GM19240 (cell line): ENCODE measurements at regions not wholly inside any gene's neighbourhood (a gene's known extent, or its start where the extent isn't known, plus 50 kb on each side); places are given as distances from the start of the nearest gene placed in this dataset.

Source experiments
- DNase-seq: peaks from one replicate; pipeline ENCODE4 v3.0.0; 2011; ENCODE audit warnings: low spot score; ENCODE audit not compliant: insufficient read length

GRCh38 chr4:19791422-19792123, 460.1 kb upstream of the SLIT2 start:
- DNase-seq: no peak

DNA sequence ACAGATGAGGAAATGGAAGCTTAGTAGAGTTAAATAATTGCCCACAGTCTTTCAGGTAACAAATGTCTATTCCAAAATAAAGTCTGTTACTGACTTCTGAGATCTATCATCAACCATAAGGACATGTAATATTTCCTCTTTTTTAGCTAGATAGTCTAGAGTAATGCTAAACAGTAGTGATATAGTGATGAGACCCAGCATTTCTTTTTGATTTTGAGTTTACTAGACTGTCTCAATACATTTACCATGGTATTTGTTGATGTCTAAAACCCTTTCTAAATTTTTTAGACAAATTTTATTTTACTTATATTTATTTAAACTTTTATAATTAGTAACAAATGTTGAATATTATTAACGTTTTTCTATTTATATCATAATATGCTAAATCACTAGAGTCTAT, 465.1 kb upstream of the SLIT2 start:
- DNase-seq: no peak

GRCh38 chr4:19783667-19784223, 468.0 kb upstream of the SLIT2 start:
- no peak for DNase-seq

- DNase-seq: no peak
Measured at GRCh38 chr4:19780871-19781270, 470.8 kb upstream of the SLIT2 start.

DNA sequence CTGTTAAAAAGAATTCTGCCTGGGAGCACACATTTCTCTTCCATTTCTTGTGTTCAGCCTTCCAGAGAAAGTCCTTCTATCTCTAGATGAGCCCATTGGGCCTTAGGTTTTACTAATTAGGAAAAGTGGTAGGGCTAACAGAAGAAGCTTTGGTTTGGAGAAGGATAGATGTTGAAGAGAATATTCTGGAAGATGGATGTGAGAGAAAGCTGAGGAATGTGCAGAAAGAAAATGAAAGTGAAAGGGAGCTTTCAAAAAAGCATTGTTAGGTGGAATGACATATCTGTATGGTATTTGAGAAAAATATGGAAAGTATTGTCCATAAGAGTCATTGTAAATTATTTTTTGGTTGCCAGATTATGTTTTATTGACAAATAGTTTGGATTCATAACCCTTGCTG, 474.8 kb upstream of the SLIT2 start:
- no peak for DNase-seq

DNA sequence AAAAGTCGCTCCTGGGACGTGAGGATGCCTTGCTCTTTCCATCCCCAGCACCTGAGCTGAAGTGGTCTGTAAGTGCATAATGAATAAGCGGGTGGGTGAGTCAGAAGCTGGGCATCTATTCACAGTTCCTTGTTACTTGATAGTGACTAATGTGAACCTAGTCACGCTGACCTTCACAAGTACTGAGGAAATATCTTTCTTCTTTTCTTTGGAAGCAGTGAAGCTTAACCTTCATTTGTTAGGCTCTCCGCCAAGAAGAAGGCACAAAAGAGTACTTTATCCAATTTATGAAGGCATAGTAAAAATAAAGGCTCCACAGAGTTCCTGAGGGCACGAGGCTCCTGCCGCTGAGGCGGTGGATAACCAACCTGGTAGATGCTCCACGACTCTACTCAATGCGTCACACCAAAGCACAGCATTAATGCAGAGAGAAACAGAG, 475.7 kb upstream of the SLIT2 start:
- DNase-seq: no peak

DNA sequence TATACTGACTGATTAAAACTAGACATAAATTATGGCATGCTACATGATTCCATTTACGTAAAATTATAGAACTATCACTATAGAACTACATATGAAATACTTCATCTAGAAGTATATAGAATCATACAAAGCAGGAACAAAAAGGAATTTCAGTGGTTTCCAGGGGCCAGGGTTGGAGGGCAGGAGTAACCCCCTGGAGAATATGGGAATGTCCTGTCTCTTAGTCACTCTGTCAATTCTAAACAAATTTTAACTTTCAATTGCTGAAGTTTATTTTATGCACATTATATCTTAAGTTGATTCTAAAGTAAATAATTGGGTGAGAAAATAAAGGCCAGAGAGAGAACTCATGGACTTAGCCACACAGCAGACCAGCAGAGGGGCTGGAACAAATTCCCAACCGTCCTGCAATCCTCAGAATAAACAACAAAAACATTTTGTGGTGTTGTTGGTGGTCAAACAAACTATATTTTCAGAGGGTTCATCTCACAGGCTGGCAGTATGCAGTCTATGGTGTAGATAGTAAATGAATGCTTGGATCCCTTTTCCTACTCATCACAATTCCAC, 476.9 kb upstream of the SLIT2 start:
- DNase-seq: no peak

DNA sequence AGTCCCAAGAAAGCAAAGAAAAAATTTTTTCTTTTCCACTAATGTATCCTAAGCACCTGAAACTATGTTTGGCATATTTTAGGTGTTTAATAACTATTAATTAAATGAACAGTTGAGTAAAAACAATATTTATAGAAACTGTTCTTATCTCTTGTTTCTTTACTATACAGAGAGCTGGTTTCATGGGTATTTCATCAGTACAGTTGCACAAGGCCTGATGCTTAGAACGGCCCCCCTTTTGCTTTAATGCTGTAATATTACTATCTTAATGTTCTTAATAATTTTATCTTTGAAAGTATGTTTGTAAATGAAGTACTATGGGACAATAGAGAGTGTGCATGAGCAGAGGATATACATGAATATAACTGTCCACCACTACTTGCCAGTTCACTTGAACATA, 479.1 kb upstream of the SLIT2 start:
- no peak for DNase-seq

- no peak for DNase-seq
Measured at GRCh38 chr4:19756661-19757060, 495.0 kb upstream of the SLIT2 start.

DNA sequence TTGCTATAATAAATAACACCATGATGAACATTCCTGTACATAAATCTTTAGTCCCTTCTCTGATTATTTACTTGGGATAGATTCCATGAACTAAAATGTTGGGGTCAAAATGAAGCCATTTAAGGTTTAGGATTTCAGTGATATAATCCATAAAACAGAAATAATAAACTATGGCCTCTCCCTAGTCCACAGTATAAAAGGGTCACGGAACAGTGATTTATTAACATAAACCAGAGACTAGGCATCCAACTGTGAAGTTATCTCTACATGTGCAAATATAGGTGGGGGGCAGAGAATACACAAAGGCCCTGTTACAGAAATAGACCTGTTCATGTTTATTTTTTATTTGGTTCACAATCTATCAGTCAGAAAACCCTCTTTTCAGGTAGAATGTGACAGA, 499.1 kb upstream of the SLIT2 start:
- no peak for DNase-seq

DNA sequence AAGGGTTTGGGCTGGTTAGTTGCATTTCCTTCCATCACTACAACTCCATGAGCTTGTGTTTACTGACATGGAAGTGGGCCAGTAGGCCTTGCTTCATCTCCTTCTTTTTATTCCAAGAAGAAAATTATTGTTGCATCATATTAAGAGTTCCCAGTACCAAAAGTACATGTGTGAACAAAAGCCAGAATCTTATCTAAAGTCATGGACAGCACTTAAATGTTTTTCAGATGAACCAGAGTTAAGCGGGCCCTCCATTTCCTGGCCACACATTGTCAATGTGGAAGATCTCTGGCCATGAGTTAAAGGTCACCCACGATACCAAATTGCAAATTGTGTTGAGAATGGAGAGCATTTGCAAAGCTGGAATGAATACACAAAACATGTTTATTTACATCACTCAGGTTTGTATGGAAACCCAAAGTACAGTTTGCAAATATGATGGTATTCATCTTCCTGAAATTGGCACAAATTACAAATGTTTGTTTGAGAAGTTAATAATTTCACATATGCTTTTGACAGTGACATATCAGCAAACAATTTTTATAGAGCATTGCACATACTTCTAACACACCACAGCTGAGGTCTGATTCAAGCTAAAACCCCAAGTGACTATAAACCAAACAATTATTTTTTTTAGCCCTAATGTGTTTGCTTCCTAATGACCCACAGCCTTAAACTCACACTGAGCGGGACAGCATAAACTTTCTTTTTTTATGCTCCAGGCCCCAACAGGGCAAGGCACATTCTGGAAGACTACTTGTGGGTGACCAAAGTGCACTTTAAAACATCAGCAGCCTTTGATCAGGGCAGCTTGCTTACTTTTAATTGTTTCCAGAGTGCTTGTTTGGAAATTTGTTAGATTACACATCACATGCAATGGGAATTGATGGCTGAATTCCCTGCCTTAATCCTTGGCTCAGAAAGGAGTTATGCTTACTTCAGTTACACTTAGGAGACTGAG, 502.9 kb upstream of the SLIT2 start:
- DNase-seq: no peak

GRCh38 chr4:19746377-19746776, 505.3 kb upstream of the SLIT2 start:
- DNase-seq: no peak

- DNase-seq: no peak
Measured at GRCh38 chr4:19743115-19743638, 508.5 kb upstream of the SLIT2 start.

- DNase-seq: no peak
Measured at GRCh38 chr4:19739101-19739651, 512.5 kb upstream of the SLIT2 start.

DNA sequence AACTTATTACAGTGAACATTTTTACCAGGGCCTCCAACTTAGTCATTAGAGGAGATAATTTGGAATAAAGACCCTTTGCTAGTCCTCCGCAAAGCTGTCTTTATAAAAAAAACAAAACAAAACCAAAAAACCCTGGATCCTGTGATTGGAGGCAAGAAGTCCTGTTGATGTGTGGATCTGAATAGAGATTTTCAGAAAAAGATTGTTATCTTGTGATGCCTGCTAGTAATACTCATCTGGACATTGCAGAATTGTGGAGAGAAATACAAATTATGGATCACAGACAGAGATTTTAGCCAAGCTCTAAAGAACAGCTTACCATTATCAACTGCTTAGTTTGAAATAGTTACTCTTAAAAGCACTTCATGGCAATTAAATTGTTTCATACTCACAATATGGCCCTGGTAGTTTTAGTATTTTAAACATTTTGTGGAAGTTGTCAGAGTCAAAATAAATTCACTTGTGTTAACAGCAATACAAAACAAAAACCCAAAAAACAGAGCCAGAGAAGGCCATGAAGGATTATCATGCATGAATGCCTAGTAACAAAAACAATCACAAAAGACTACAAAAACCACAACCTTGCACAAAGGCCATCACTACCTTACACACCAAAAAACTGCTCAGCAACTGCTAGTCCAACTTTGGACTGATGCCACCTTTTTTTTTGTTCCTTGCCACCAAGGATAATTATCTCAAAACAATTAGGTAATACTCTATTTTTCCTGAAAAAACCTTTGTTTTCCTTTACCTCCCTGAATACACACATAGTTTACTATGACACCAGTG, 514.5 kb upstream of the SLIT2 start:
- no peak for DNase-seq

- no peak for DNase-seq
Measured at GRCh38 chr4:19735012-19735411, 516.7 kb upstream of the SLIT2 start.

- no peak for DNase-seq
Measured at GRCh38 chr4:19729886-19730651, 521.6 kb upstream of the SLIT2 start.

- no peak for DNase-seq
Measured at GRCh38 chr4:19728773-19729172, 522.9 kb upstream of the SLIT2 start.

DNA sequence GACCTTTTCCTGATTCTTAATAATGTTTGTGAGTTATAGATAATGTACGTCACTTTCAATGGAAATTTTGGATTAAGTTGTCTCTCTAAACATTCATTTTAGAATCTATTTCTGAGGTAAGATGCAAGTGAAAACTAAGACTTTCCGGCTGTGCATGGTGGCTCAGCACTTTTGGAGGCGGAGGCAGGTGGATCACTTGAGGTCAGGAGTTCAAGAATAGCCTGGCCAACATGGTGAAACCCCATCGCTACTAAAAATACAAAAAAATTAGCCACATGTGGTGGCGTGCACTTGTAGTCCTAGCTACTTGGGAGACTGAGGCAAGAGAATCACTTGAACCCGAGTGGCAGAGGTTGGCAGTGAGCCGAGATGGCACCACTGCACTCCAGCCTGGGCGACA, 524.6 kb upstream of the SLIT2 start:
- no peak for DNase-seq

DNA sequence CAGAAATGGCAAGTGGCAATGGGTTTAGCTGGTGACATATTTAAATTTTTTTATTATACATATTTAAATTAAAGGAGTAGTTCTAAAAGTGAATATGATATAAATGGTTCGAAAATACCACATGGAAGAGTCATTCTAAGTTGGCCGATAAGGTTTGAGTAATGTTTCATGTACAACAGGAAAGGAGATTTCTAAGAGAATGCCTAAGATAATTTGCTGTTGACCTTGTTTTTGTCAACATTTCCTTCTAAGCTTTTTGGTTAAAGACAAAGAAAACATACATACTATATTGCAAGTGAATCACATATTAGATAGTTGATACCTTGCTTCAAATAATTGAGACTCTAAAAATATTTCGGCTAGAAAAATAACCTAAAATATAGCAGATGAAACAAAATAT, 526.6 kb upstream of the SLIT2 start:
- no peak for DNase-seq
